Kidney glomerular epithelial cell (primary cell): ENCODE measurements at regions not wholly inside any gene's neighbourhood (a gene's known extent, or its start where the extent isn't known, plus 50 kb on each side); places are given as distances from the start of the nearest gene placed in this dataset.
"Not testable (repeated sequence)": the region's sequence is repeated elsewhere in the genome, so short reads cannot be mapped to it uniquely, and the experiment has no call there.

Experiments
- DNase-seq: peaks from one replicate; lab custom pipeline; 2025; lab: John Stamatoyannopoulos, UW

- DNase-seq, result peak; percentile 1
These were observed 160.8 kb upstream of the KYNU start for GRCh38 chr2:142716463-142717242.

- no peak for DNase-seq
These were observed 162.9 kb upstream of the KYNU start for GRCh38 chr2:142714600-142714999.

- no peak for DNase-seq
These were observed 167.1 kb upstream of the KYNU start for GRCh38 chr2:142710336-142710735.

- DNase-seq, result no peak
These were observed 170.1 kb upstream of the KYNU start for GRCh38 chr2:142707318-142707717.

GRCh38 chr2:142702397-142702796 lies 175.1 kb upstream of the KYNU start:
- DNase-seq, result not testable (repeated sequence)

GRCh38 chr2:142695350-142696257 lies 181.9 kb upstream of the KYNU start:
- DNase-seq, result not testable (repeated sequence)

- DNase-seq, result no peak
These were observed 183.2 kb upstream of the KYNU start for GRCh38 chr2:142694282-142694681.

GRCh38 chr2:142693171-142693950 lies 184.1 kb upstream of the KYNU start:
- DNase-seq, result no peak

- no peak for DNase-seq
These were observed 188.4 kb upstream of the KYNU start for GRCh38 chr2:142688856-142689605.

GRCh38 chr2:142687509-142687908 lies 190.0 kb upstream of the KYNU start:
- DNase-seq, result no peak

GRCh38 chr2:142687075-142687474 lies 190.4 kb upstream of the KYNU start:
- no peak for DNase-seq

GRCh38 chr2:142684667-142685066 lies 192.8 kb upstream of the KYNU start:
- DNase-seq, result no peak

GRCh38 chr2:142682528-142682927 lies 194.9 kb upstream of the KYNU start:
- DNase-seq, result no peak

GRCh38 chr2:142681952-142682351 lies 195.5 kb upstream of the KYNU start:
- DNase-seq, result no peak

GRCh38 chr2:142678164-142678563 lies 199.3 kb upstream of the KYNU start:
- DNase-seq, result no peak

- DNase-seq, result no peak
These were observed 202.1 kb upstream of the KYNU start for GRCh38 chr2:142675398-142675797.

- no peak for DNase-seq
These were observed 203.6 kb upstream of the KYNU start for GRCh38 chr2:142673836-142674235.

GRCh38 chr2:142672698-142673097 lies 204.8 kb upstream of the KYNU start:
- no peak for DNase-seq

- DNase-seq, result no peak
These were observed 207.1 kb upstream of the KYNU start for GRCh38 chr2:142670362-142670761.

- no peak for DNase-seq
These were observed 209.0 kb upstream of the KYNU start for GRCh38 chr2:142668420-142668819.

GRCh38 chr2:142665241-142665640 lies 212.2 kb upstream of the KYNU start:
- DNase-seq, result no peak

- DNase-seq, result no peak
These were observed 226.9 kb upstream of the KYNU start for GRCh38 chr2:142650601-142651000.
